GM18508 (cell line): ENCODE measurements at regions not wholly inside any gene's neighbourhood (a gene's known extent, or its start where the extent isn't known, plus 50 kb on each side); places are given as distances from the start of the nearest gene placed in this dataset.
"Not testable (repeated sequence)": the region's sequence is repeated elsewhere in the genome, so short reads cannot be mapped to it uniquely, and the experiment has no call there.

Experiments used
- ATAC-seq: cut with Tn5 transposase; IDR thresholded peaks from one replicate; pipeline ENCODE4 v1.9.1; 2021; ENCODE audit warnings: moderate number of reproducible peaks; ENCODE audit not compliant: insufficient read depth, unreplicated experiment

- no peak for ATAC-seq
Observed at GRCh38 chr15:93358166-93359059, 269.4 kb upstream of the RGMA start.

- no peak for ATAC-seq
Observed at GRCh38 chr15:93348711-93349545, 259.9 kb upstream of the RGMA start.

DNA sequence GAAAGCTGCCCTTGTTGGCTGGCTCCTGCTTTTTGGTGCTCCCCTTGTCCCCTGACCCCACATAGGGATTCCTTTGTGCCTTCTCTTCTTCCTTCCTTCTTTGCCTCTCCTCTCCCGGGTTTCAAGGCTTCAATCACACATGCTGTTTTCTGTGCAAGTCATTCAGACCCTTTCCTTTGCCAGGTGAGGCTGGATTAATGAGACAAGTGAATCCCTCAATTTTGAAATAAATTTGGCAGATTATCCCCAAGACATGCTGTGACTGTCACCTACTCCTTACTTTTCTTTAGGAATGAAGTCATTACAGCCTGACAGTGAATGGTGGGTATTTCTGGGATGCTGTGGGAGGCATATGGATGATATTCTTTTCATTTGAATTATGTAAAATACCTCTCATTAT is 259.0 kb upstream of the RGMA start:
- no peak for ATAC-seq

- ATAC-seq, result no peak
Observed at GRCh38 chr15:93345981-93346380, 257.0 kb upstream of the RGMA start.

GRCh38 chr15:93343402-93343801 is 254.4 kb upstream of the RGMA start:
- not testable (repeated sequence) for ATAC-seq

DNA sequence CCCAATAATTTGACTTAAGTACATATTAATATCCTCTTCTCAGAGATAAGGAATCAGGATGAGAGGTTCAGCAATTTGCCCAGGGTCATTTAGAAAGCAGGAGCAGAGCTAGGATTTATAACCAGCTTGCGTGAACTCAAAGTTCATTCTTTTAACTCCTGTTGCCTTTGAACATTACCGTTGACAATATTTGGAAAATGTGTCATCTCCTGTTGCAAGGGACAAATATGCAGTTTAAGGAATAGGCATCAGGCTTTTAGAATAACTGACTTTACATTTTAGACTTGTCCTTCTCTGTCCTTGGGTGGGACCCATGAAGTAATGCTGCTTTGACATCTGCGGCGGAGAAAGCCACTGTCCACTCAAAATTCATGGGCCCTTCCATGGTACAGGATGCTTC is 252.2 kb upstream of the RGMA start:
- no peak for ATAC-seq

DNA sequence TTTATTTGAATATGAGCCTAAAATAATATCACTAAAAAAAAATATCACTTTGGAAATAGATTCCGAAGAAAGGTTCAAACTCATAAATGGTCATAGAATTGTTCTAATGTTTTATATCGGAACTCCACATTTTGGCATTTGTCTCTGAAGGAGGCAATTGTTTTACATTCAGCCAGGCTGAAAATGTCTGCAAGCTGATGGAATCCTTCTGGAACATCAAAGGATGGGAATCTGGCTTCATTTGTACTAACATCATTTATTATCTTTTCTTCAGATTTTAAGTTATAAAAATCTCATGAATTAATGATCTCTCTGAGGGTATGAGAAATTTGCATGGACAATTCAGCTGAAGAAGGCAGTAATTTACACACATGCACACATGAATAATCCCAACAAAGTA is 251.4 kb upstream of the RGMA start:
- no peak for ATAC-seq

DNA sequence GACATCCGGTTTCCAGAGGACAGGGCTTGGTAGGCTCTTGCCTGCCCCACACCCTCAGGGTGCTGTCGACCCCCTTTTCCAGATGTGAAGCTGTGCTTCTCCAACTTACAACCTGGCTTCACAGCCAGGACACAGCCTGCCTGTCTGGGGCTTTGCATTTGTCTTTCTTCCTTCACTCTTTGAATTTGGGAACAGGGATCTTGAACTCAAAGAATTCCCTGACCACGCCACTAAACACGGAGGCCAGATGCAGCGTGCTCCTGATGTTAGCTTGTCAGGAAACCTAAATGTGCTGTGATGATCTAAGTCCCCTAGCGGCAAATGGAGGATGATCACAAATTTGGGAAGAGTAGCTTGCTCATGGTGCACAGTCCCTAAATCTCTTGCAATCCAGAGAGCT is 244.8 kb upstream of the RGMA start:
- ATAC-seq, result no peak

GRCh38 chr15:93333126-93333525 is 244.1 kb upstream of the RGMA start:
- not testable (repeated sequence) for ATAC-seq

DNA sequence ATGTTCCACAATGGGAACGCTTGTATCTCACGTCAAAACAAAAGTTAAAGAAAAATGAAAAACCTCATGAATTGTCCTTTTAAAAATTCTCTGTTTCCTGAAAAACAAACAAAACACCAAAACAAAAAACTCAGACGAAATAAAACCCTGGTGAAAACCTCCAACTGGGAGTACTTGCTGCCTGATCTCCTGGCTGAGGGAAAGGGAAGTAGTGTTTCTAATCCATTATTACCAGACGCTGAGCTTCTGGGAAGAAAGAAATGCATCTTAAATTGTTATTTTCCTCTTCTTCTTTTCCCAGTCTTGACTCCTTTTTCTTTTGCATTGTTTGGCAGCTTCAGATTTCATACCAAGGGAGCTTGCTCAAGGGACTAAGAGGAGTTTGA is 243.2 kb upstream of the RGMA start:
- ATAC-seq, result no peak

GRCh38 chr15:93331545-93332167 is 242.6 kb upstream of the RGMA start:
- no peak for ATAC-seq

DNA sequence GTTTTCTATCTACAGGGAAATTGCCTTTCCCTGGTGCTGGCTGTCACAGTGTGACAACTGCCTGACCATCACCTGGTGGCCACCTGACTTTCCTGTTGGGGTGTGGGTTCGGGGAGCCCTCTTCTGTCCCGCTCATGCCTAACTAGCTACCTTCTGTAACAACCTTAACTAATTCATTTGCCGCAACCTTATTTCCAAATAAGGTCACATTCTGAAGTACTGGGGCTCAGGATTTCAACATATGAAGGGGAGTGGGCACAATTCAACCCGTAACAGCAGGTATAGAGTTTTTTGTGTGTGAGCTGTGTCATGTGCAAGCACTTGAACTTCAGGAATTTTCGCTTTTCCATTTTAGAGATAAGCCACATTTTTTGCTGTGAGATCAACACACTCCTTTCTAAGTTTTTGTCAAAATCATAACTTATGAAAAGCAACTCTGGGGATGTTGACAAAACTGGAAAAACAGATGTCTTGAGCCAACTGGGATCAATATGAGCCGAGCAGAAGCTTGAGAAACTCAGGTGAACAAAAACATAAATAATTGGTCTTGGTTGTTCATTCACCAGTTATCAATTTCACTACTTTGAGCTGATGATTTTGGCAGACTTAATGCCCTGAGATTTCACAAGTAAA is 242.0 kb upstream of the RGMA start:
- no peak for ATAC-seq

GRCh38 chr15:93327364-93327763 is 238.4 kb upstream of the RGMA start:
- no peak for ATAC-seq

- no peak for ATAC-seq
Observed at GRCh38 chr15:93324186-93324975, 235.4 kb upstream of the RGMA start.

GRCh38 chr15:93321881-93322282 is 232.9 kb upstream of the RGMA start:
- no peak for ATAC-seq

DNA sequence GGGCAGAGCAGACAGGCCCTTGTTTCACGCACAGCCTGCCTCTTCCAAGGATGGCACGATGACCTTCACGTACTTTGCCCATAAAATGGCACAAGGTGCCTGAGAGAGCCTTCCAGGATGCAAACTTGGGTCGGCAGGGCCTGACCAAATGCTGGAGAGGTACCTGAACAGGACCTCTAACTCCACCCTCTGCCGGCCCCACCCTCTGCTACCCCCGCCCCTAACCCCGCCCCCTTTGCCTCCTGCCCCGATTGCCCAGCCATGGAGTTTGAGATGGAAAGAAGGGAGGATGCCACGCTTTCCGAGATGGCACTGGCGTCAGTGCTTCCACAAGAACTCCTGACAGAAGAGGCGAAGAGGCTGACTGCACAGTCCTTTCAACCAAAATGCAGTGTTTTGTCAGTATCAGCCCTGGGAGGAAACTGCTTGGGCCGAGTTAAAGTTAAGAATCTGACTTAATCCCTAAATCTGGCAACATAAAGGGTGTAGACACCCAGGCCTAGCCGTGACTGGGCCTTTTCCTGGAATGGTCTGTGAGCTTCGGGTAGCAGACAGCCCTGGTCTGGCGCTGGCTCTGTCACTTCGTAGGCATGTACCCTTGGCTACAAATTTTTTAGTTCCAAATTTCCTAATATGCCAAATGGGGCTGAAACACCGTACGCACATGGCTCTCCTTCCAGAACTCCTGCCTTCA is 230.3 kb upstream of the RGMA start:
- ATAC-seq, result no peak

DNA sequence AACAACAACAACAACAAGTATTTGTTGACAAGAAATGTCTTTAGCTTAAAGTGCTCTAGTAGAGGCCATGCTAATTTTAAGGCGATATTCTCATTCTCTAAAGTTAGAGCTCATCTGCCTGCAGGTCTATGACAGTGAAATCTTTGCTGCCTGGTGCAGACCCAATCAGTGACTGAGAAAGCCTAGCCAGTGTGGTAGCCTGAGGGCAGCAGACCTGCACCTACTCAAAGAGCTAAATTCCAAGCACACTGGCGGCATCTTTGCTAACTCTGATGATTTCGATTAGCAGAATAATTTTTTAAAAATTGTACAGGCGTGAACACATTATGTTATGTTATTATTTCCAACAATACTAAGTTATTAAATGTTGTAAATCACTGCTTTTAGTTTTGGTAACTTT is 228.8 kb upstream of the RGMA start:
- ATAC-seq, result no peak

DNA sequence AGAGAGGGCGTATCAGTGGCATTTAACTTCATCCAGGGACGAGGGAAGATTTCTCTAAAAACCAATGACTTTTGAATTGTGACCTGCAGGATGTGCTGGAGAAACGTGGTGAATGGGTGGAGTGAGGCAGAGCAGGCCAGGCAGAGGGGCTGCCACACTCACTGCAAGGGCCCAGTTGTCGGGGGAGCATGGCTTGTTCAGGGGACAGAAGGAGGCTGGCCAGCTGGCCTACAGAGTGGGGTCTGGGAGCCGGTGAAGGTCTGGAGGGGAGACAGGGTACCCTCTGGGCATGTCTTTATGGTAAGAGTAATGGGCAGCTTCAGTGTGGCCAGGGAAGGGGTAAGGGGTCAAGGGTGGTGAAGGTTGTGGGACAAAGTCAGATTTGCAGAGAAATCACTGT is 225.2 kb upstream of the RGMA start:
- no peak for ATAC-seq

DNA sequence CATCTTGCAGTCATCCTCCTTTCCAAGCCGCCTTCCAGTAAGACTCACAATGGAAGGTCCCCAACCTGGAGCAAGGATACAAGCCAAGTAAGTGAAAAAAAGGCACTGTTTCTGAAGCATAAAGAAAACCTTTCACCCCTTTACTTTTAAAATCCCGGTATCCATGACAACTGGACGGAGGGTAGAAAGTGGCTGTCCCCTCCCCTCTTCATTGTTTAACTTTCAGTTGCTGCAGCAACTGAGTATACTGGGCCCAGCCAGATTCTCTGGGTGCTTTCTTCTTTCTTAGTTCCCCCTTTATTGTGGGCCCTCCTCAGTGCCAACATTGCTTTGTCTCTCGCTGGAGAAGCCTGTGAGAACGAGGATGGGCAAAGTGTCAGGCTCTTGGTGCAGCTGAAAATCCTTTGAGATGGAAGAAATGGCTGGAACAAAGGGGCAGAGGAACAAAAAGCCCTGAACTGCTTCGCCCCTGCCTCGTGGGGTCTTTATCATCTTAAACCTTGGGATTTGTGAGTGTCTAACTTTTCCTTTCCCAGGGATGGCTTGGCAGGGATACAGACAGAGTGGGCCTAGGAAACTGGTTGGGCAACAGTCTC is 224.0 kb upstream of the RGMA start:
- no peak for ATAC-seq
